HG03575 (cell line): ENCODE measurements at regions not wholly inside any gene's neighbourhood (a gene's known extent, or its start where the extent isn't known, plus 50 kb on each side); places are given as distances from the start of the nearest gene placed in this dataset.
"Not testable (repeated sequence)": the region's sequence is repeated elsewhere in the genome, so short reads cannot be mapped to it uniquely, and the experiment has no call there.

Source experiments
- ATAC-seq: cut with Tn5 transposase; IDR thresholded peaks from one replicate; pipeline ENCODE4 v1.9.1; 2021; ENCODE audit not compliant: unreplicated experiment, insufficient number of reproducible peaks, low FRiP score; ENCODE audit errors: extremely low read depth

DNA sequence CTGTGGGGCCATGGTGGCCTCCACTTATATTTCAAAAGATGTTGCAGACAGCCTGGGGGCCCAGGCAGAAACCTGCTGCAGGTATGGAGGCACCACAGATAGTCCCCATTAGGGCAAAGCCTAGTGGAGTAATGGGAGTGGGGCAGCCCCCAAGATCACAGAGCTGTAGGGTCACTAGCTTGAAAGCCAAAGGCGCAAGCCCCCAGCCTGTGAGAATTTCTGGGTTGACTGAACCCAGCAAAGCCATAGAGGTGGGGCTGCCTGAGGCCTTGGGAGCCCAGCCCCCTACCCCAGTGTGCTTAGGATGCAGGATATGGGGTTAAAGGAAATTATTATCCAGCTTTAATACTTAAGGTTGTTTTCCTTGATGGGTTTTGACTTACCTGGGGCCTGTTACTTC lies 165.3 kb upstream of the FBN2 start:
- no peak for ATAC-seq

DNA sequence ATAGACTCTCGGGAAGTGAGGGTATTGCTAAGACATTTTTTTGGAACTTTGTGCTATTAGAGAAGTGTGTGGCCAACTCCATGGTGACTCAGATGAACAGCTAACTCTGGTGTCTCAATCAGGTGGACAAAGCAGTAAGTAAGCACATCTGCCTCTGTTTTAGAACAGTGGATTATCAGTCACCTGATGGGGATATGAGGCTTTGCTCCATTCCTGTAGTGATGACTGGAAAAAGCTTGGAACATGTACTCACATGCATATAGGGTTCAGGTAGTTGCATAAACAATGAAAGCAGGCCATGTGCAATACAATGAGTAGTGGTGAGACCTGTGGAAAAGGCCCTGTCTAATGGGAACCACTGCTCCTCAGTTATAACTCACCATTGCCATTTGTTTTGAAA lies 168.2 kb upstream of the FBN2 start:
- no peak for ATAC-seq

DNA sequence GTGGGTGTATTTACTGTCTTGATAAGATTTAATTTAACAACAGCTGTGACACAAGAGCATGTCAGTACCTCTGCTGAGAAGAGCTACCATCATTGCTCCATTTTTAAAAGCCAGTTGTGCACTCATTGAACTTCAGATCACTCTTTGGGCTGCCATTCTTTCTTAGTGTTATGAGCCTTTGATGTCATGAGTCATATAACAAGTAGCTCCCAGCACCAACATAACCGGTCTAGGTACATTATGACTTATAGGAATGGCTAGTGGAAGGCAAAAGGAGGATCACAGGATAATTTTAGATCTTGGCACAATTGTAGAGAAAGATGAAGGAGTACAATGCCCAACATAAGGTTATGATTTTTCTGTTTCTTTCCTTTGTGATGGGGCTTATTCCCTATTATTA lies 170.8 kb upstream of the FBN2 start:
- ATAC-seq = no peak

GRCh38 chr5:128711216-128711615 lies 173.2 kb upstream of the FBN2 start:
- no peak for ATAC-seq

DNA sequence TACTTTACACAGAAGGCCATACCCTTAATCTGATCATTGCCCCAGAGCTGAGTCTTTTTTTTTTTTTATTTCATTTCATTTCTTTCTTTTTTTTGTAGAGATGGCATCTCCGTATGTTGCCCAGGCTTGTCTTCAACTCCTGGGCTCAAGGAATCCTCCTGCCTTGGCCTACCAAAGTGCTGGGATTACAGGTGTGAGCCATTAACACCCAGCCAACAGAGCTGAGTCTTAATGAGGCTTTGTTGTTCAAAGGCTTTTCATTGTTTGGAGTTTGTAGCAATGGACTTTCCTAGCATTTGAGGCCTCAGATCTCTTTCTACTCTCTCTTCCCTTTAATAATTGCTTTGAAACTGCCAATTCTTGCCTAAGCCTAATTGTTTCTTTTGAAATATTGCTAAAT lies 176.5 kb upstream of the FBN2 start:
- no peak for ATAC-seq

GRCh38 chr5:128722551-128722950 lies 184.5 kb upstream of the FBN2 start:
- ATAC-seq = no peak

GRCh38 chr5:128730021-128730420 lies 192.0 kb upstream of the FBN2 start:
- not testable (repeated sequence) for ATAC-seq

DNA sequence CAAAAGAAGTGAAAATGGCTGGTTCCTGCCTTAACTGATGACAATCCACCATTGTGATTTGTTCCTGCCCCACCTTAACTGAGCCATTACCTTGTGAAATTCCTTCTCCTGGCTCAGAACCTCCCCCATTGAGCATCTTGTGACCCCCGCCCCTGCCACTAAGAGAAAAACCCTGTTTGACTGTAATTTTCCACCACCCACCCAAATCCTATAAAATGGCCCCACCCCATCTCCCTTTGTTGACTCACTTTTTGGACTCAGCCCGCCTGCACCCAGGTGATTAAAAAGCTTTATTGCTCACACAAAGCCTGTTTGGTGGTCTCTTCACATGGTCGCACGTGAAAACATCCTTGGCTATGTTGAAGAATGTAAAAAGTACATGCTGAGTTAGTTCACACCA lies 197.6 kb upstream of the FBN2 start:
- not testable (repeated sequence) for ATAC-seq

DNA sequence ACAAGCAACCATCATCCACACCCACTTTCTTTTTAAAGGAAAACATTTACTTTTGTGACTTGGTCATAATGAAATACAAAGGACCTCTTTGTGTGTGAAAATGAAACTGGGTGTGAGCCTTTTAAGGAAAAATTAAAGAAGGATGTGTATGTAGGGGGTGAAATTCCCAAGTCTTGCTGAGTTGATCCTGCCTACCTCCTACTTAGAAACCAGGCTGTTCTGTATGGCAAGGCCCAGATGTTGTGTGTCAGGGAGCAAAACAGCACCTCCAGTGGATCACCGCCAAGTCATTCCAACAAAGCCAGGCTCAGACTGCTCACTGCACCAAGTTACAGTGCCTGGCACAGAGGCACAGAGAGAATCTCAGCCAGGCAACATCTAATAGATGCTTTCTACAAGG lies 198.5 kb upstream of the FBN2 start:
- no peak for ATAC-seq

DNA sequence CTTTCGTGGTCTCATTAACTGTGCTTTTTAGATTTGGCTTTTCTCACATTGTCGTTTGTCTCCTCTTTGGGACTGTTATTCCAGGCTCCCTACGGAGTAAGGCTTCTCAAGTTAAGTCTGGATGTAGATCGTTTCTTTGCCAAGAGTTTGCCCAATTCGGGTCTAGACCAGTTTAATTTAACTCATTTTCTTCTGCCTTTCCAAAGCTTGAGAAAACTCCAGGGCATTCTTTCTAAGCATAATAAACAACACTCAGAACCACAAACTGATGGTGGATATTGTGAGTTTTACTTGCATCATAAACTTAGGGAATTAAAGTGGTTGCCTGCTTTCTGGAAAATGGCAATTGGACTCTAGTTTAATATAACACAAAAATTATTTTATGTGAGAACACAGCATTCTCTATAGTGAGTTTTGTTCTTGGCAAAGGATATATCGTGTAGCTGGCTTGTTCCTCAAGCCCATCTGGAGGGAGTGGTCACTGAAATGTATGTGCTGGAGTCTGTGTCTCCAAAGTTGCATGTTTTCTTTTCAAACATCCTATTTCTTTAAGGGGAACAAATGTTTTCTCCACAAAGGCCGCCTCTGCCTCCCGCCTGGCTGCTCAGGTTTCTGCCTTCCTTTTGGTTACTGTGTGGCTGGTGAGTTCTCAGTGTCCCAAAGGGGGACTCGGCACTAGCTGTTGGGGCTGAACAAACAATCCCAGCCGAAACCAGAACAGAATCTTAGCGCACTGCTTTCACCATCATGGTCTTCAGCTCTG lies 211.3 kb upstream of the FBN2 start:
- no peak for ATAC-seq

GRCh38 chr5:128750155-128750554 lies 212.1 kb upstream of the FBN2 start:
- no peak for ATAC-seq

GRCh38 chr5:128757196-128757959 lies 207.9 kb upstream of the SLC27A6 start:
- no peak for ATAC-seq

GRCh38 chr5:128762661-128763306 lies 202.5 kb upstream of the SLC27A6 start:
- no peak for ATAC-seq

DNA sequence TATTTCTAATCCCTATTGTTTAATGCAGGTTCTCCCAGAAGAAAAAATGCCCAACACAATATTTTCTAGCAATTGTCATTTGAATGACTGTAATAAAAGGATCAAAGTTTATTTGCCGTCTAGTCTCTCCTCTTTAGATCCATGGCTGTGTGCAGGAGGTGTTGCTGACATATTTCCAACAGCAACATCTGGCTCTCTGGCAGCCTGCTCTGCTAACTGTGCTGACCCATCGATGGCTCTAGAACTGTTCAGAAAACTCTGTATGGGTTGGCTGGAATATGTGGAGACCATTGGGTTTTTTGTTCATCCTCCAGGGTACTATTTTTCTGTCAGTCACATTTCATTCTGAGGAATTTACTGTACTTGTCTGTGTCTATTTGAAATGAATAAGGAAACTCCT lies 202.0 kb upstream of the SLC27A6 start:
- ATAC-seq = no peak

- no peak for ATAC-seq
Measured at GRCh38 chr5:128764601-128765310, 200.5 kb upstream of the SLC27A6 start.

- ATAC-seq = no peak
Measured at GRCh38 chr5:128765448-128766061, 199.7 kb upstream of the SLC27A6 start.

DNA sequence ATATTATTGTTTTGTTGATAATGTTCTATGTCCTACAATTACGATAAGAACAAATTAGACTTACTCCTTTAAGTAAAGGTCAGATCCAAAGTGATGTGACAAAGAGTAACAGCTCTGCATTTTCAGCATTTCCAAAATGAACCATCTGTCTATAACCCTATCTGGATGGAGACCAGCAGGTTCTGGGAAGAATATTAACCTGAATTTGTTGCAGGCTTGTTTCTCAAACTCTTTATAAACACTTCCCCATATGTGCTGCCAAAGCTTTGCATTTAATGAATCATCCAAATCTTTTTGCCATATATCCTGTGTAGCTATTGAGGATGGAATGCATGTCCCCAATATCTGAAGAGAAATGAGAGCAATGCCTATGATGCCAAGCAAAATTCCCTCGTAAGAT lies 198.9 kb upstream of the SLC27A6 start:
- ATAC-seq = no peak

GRCh38 chr5:128770907-128771306 lies 194.4 kb upstream of the SLC27A6 start:
- no peak for ATAC-seq

DNA sequence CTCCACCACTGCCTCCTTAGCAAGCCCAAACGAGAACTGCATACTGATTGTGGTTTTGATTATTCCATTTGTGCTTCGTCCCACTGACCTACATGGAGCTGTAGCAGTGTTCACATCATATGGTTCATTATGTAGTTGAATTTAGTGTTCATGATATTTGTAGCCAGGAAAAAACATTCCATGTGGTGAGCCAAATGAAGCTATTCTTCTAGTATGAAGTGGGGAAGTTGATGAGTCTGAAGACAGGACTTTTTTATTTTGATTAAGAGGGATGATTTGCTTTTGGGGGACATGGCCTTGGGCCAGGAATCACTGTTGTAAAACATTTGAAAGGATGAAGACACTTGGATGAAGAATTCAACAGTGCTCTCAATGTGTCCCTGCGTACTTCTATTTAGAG lies 192.9 kb upstream of the SLC27A6 start:
- ATAC-seq = no peak
